ENCODE measurements at regions not wholly inside any gene's neighbourhood (a gene's known extent, or its start where the extent isn't known, plus 50 kb on each side); places are given as distances from the start of the nearest gene placed in this dataset.

DNA sequence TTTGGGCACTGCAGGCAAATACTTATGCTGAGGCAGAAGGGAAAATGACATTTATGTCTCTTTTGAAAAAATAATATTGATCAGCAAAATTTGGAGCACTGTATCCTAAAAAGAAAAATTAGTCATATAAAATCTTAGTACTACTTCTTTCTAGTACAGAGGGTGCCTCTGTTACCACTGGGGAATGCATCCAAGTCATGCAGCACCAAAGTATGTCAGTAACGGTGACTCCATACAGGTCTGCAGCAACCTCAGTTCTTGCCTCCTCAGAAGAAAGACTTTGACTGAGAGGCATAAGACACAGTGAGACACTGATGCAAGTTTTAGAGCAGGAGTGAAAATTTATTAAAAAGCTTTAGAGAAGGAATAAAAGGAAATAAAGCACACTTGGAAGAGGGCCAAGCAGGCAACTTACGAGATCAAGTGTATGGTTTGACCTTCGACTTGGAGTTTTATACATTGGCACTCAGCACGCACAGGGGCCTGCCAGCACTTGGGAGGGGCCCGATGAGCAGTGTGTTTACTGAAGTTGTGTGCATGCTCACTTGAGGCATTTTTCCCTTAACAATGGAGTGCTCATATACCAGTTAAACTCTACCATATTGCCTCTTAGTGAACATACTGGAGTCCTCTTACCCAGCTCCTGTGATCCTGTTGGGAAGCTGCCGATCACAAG is 1244.8 kb downstream of the EPHA7 start:
- H3K9ac ChIP-seq (ENCODE audit: insufficient read length, low read depth) = no peak overlapping the region
- H3K9me3 ChIP-seq (ENCODE audit: insufficient read depth, low read length) = no peaks in the 10 kb centered on the region
- no peaks in the 10 kb centered on the region for H3K27me3 ChIP-seq (ENCODE audit: insufficient read depth, insufficient read length)
- no peaks in the 10 kb centered on the region for H3K36me3 ChIP-seq (ENCODE audit: insufficient read depth, insufficient read length, low read length)
- TF ChIP-seq YY1 (IDR thresholded peaks at IDR 0.05; ENCODE audit: insufficient read depth, insufficient read length) = no peak
- TF ChIP-seq SUZ12 (IDR thresholded peaks at IDR 0.05; ENCODE audit: extremely low read depth, insufficient read depth, insufficient read length) = no peak
- no peak for TF ChIP-seq ZNF274 (IDR thresholded peaks at IDR 0.05; ENCODE audit: low read depth, low read length)
- H3K4me1 ChIP-seq (ENCODE audit: insufficient read depth, insufficient read length) = no peaks in the 10 kb centered on the region
- no peak overlapping the region for H3K4me3 ChIP-seq (ENCODE audit: insufficient read length, low read depth)
- no peak for DNase-seq (ENCODE audit: low read depth, low spot score)

DNA sequence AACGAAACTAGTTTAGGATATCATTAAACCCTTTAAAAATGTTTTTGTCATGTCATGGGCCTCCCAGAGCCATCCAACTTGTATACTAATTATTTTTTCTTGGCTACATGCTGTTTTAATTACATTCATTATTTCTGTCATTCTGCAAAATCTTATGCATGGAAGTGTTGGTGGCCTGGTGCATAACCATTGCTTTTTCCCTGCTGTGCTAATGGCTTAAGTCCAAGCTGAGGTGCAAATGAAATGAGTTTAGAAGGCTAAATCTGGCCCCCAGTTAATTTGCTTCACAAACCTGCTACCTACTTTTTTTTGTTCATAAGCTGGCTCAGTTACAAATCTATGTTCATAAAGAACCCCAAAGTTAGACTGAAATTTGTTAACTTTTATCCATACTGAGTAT is 1249.9 kb downstream of the EPHA7 start:
- Histone ChIP-seq H3K9me3 (ENCODE audit: insufficient read depth, low read length) (no peaks in the 10 kb centered on the region), H3K9ac (ENCODE audit: insufficient read length, low read depth) (no peak overlapping the region), H3K4me3 (ENCODE audit: insufficient read length, low read depth) (no peak overlapping the region), H3K27me3 (ENCODE audit: insufficient read depth, insufficient read length) (no peaks in the 10 kb centered on the region), H3K36me3 (ENCODE audit: insufficient read depth, insufficient read length, low read length) (no peaks in the 10 kb centered on the region), H3K4me1 (ENCODE audit: insufficient read depth, insufficient read length) (no peaks in the 10 kb centered on the region)
- DNase-seq (ENCODE audit: low read depth, low spot score) = no peak
- TF ChIP-seq SUZ12 (IDR thresholded peaks at IDR 0.05; ENCODE audit: extremely low read depth, insufficient read depth, insufficient read length) = no peak
- TF ChIP-seq ZNF274 (IDR thresholded peaks at IDR 0.05; ENCODE audit: low read depth, low read length) = no peak
- TF ChIP-seq YY1 (IDR thresholded peaks at IDR 0.05; ENCODE audit: insufficient read depth, insufficient read length) = no peak

DNA sequence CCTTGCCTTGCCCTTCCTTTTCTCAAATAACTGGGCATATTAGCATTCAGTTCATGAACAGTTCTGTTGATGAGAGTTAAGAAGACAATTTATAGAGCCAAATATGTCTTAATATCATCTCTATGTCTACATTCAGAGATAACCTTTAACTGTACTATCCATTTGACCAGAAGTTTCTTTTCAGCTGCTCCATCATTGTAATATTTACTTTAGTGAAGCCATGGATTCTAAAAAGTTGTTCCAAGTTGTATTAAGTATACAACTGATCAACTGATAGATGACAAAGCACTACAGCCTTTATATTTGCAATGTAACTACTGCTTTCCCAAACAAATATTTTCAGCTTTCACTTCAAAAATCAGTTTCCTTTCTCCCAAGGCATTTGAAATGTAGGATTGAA is 1252.7 kb downstream of the EPHA7 start:
- H3K36me3 ChIP-seq (ENCODE audit: insufficient read depth, insufficient read length, low read length) = no peaks in the 10 kb centered on the region
- H3K4me1 ChIP-seq (ENCODE audit: insufficient read depth, insufficient read length) = no peaks in the 10 kb centered on the region
- no peaks in the 10 kb centered on the region for H3K27me3 ChIP-seq (ENCODE audit: insufficient read depth, insufficient read length)
- no peak for DNase-seq (ENCODE audit: low read depth, low spot score)
- H3K4me3 ChIP-seq (ENCODE audit: insufficient read length, low read depth) = no peak overlapping the region
- H3K9ac ChIP-seq (ENCODE audit: insufficient read length, low read depth) = no peak overlapping the region
- H3K9me3 ChIP-seq (ENCODE audit: insufficient read depth, low read length) = no peaks in the 10 kb centered on the region
- TF ChIP-seq YY1 (IDR thresholded peaks at IDR 0.05; ENCODE audit: insufficient read depth, insufficient read length) = no peak
- TF ChIP-seq SUZ12 (IDR thresholded peaks at IDR 0.05; ENCODE audit: extremely low read depth, insufficient read depth, insufficient read length) = no peak
- TF ChIP-seq ZNF274 (IDR thresholded peaks at IDR 0.05; ENCODE audit: low read depth, low read length) = no peak

DNA sequence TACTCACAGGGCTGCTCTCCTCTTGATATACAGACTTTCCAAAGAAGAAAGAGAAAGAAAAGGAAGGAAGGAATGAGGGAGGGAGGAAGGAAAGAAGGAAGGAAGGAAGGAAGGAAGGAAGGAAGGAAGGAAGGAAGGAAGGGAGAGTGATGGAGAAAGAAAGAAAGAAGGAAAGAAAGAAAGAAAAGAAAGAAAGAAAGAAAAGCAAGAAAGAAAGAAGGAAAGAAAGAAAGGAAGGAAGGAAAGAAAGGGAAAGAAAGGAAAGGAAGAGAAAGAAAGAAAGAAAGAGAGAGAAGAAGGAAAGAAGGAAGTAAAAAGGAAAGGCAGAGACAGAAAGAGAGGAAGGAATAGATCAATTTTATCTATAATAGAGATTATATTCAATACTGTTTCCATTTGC is 1257.4 kb downstream of the EPHA7 start:
- H3K9ac ChIP-seq (ENCODE audit: insufficient read length, low read depth) = no peak overlapping the region
- no peak overlapping the region for H3K4me3 ChIP-seq (ENCODE audit: insufficient read length, low read depth)
- H3K9me3 ChIP-seq (ENCODE audit: insufficient read depth, low read length) = no peaks in the 10 kb centered on the region
- H3K4me1 ChIP-seq (ENCODE audit: insufficient read depth, insufficient read length) = no peaks in the 10 kb centered on the region
- DNase-seq (ENCODE audit: low read depth, low spot score) = no peak
- TF ChIP-seq ZNF274 (IDR thresholded peaks at IDR 0.05; ENCODE audit: low read depth, low read length) = no peak
- TF ChIP-seq SUZ12 (IDR thresholded peaks at IDR 0.05; ENCODE audit: extremely low read depth, insufficient read depth, insufficient read length) = no peak
- TF ChIP-seq YY1 (IDR thresholded peaks at IDR 0.05; ENCODE audit: insufficient read depth, insufficient read length) = no peak
- no peaks in the 10 kb centered on the region for H3K36me3 ChIP-seq (ENCODE audit: insufficient read depth, insufficient read length, low read length)
- no peaks in the 10 kb centered on the region for H3K27me3 ChIP-seq (ENCODE audit: insufficient read depth, insufficient read length)

DNA sequence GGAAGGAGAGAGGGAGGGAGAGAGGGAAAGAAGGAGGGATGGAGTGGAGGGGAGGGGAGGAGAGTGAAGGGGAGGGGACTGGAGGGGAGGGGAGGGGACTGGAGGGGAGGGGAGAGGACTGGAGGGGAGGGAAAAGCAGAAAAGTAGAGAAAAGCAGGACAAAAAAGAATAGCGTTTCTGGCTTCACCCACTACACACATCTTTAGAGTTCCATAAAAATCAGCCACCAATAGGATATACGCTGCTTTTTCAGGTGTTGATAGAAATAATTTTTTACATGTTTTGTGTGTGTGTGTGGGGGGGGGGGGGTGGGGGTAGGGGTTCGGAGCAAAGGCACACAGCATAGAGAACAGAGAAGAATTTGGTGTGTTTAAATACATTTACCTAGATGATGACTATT is 1259.1 kb downstream of the EPHA7 start:
- Histone ChIP-seq H3K9me3 (ENCODE audit: insufficient read depth, low read length) (no peaks in the 10 kb centered on the region), H3K4me3 (ENCODE audit: insufficient read length, low read depth) (no peak overlapping the region), H3K4me1 (ENCODE audit: insufficient read depth, insufficient read length) (no peaks in the 10 kb centered on the region), H3K27me3 (ENCODE audit: insufficient read depth, insufficient read length) (no peaks in the 10 kb centered on the region), H3K36me3 (ENCODE audit: insufficient read depth, insufficient read length, low read length) (no peaks in the 10 kb centered on the region), H3K9ac (ENCODE audit: insufficient read length, low read depth) (no peak overlapping the region)
- TF ChIP-seq YY1 (IDR thresholded peaks at IDR 0.05; ENCODE audit: insufficient read depth, insufficient read length) (no peak), ZNF274 (IDR thresholded peaks at IDR 0.05; ENCODE audit: low read depth, low read length) (no peak), SUZ12 (IDR thresholded peaks at IDR 0.05; ENCODE audit: extremely low read depth, insufficient read depth, insufficient read length) (no peak)
- no peak for DNase-seq (ENCODE audit: low read depth, low spot score)

DNA sequence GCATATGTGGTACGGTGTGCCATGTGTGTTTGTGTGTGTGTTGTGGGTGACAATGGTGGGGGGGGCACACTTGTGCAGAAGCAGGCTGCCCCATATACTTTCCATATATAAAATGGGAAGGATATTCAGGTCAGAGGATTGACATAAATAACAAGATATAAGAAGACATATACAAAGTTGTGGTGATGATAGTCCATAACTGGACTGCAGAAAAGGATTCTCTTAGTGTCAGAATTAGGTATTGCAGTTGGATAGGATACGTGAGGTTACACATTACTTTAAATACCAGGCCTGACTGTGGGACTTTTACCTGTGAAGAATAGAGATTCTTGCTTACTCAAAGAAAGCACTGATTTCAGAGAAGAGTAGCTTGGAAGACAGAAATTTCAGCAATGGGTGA is 1260.3 kb downstream of the EPHA7 start:
- Histone ChIP-seq H3K9me3 (ENCODE audit: insufficient read depth, low read length) (no peaks in the 10 kb centered on the region), H3K4me1 (ENCODE audit: insufficient read depth, insufficient read length) (no peaks in the 10 kb centered on the region), H3K9ac (ENCODE audit: insufficient read length, low read depth) (no peak overlapping the region), H3K4me3 (ENCODE audit: insufficient read length, low read depth) (no peak overlapping the region), H3K27me3 (ENCODE audit: insufficient read depth, insufficient read length) (no peaks in the 10 kb centered on the region), H3K36me3 (ENCODE audit: insufficient read depth, insufficient read length, low read length) (no peaks in the 10 kb centered on the region)
- DNase-seq (ENCODE audit: low read depth, low spot score) = no peak
- TF ChIP-seq YY1 (IDR thresholded peaks at IDR 0.05; ENCODE audit: insufficient read depth, insufficient read length) (no peak), ZNF274 (IDR thresholded peaks at IDR 0.05; ENCODE audit: low read depth, low read length) (no peak), SUZ12 (IDR thresholded peaks at IDR 0.05; ENCODE audit: extremely low read depth, insufficient read depth, insufficient read length) (no peak)

DNA sequence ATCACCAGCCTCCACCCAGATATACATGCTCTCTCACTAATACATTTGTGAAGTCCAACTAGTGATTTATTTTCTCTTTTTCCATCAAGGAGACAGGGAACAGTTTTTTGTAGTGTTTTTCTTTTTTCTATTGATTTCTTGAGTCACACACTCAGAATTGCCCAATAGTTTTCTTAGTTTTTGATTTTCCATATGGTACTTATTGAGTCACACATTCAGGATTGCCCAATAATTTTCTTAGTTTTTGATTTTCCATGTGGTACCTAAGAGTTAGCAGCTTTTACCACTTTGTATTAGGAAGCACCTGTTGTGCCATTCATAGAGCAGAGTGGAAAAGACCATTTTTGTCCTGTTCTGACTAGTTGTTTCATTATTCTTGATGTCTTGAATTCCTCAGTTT is 1268.8 kb downstream of the EPHA7 start:
- Histone ChIP-seq H3K4me1 (ENCODE audit: insufficient read depth, insufficient read length) (no peaks in the 10 kb centered on the region), H3K4me3 (ENCODE audit: insufficient read length, low read depth) (no peak overlapping the region)
- DNase-seq (ENCODE audit: low read depth, low spot score) = no peak

More for the DNA sequence above, 1268.8 kb downstream of the EPHA7 start:
- Histone ChIP-seq H3K27me3 (ENCODE audit: insufficient read depth, insufficient read length) (no peaks in the 10 kb centered on the region), H3K9me3 (ENCODE audit: insufficient read depth, low read length) (no peaks in the 10 kb centered on the region), H3K36me3 (ENCODE audit: insufficient read depth, insufficient read length, low read length) (no peaks in the 10 kb centered on the region), H3K9ac (ENCODE audit: insufficient read length, low read depth) (no peak overlapping the region)
- no peak for TF ChIP-seq YY1 (IDR thresholded peaks at IDR 0.05; ENCODE audit: insufficient read depth, insufficient read length)
- TF ChIP-seq ZNF274 (IDR thresholded peaks at IDR 0.05; ENCODE audit: low read depth, low read length) = no peak
